Neural progenitor cell (in vitro differentiated cells): ENCODE measurements at regions not wholly inside any gene's neighbourhood (a gene's known extent, or its start where the extent isn't known, plus 50 kb on each side); places are given as distances from the start of the nearest gene placed in this dataset.

ENCODE experiments used
- EZH2 ChIP-seq: fragments of 200-600 bp; sonication (generic); IDR thresholded peaks from 2 replicates; pipeline ENCODE4 v1.6.1; 2017; ENCODE audit warnings: antibody characterized with exemption, mild to moderate bottlenecking, moderate library complexity
- TF ChIP-seq, protein P1 (sequence below): fragments of 200-600 bp; sonication (generic); IDR thresholded peaks from 2 replicates; pipeline ENCODE4 v1.5.1; 2017; ENCODE audit warnings: antibody characterized with exemption, mild to moderate bottlenecking

DNA sequence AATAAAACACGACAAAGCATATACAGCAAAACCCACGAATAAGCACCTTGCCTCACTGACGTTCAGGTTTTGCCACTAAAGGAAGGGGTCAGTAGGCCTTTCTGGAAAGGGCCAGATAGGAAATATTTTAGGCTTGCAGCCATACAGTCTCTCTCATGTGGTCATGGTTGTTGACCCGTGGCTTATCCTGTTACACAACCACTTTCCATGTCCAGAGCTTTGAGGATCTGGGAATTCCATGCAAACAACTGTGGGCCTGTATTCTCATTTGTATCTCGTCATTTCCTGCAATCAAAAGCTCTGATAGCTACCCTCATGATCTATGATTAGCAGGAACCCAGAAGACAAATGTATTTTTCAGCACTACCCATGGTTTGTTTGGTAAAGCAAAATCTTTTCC is 108.3 kb downstream of the DRD1 start:
- TF ChIP-seq, protein P1, sequence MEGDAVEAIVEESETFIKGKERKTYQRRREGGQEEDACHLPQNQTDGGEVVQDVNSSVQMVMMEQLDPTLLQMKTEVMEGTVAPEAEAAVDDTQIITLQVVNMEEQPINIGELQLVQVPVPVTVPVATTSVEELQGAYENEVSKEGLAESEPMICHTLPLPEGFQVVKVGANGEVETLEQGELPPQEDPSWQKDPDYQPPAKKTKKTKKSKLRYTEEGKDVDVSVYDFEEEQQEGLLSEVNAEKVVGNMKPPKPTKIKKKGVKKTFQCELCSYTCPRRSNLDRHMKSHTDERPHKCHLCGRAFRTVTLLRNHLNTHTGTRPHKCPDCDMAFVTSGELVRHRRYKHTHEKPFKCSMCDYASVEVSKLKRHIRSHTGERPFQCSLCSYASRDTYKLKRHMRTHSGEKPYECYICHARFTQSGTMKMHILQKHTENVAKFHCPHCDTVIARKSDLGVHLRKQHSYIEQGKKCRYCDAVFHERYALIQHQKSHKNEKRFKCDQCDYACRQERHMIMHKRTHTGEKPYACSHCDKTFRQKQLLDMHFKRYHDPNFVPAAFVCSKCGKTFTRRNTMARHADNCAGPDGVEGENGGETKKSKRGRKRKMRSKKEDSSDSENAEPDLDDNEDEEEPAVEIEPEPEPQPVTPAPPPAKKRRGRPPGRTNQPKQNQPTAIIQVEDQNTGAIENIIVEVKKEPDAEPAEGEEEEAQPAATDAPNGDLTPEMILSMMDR = no peak
- no peak for TF ChIP-seq EZH2
